ENCODE measurements at regions not wholly inside any gene's neighbourhood (a gene's known extent, or its start where the extent isn't known, plus 50 kb on each side); places are given as distances from the start of the nearest gene placed in this dataset.
"Not testable (repeated sequence)": the region's sequence is repeated elsewhere in the genome, so short reads cannot be mapped to it uniquely, and the experiment has no call there.

- DNase-seq: not testable (repeated sequence)
Measured at GRCh38 chr4:131738991-131739390, 1410.1 kb upstream of the PCDH10 start.

- DNase-seq: not testable (repeated sequence)
Measured at GRCh38 chr4:131741836-131742235, 1407.3 kb upstream of the PCDH10 start.

- not testable (repeated sequence) for DNase-seq
Measured at GRCh38 chr4:131742536-131743205, 1406.4 kb upstream of the PCDH10 start.

GRCh38 chr4:131743348-131743747 lies 1405.7 kb upstream of the PCDH10 start:
- not testable (repeated sequence) for DNase-seq

- DNase-seq: not testable (repeated sequence)
Measured at GRCh38 chr4:131747203-131747602, 1401.9 kb upstream of the PCDH10 start.

- DNase-seq: not testable (repeated sequence)
Measured at GRCh38 chr4:131749224-131749623, 1399.9 kb upstream of the PCDH10 start.

- not testable (repeated sequence) for DNase-seq
Measured at GRCh38 chr4:131750006-131750405, 1399.1 kb upstream of the PCDH10 start.

- not testable (repeated sequence) for DNase-seq
Measured at GRCh38 chr4:131750469-131750868, 1398.6 kb upstream of the PCDH10 start.

GRCh38 chr4:131762234-131762633 lies 1386.9 kb upstream of the PCDH10 start:
- DNase-seq: not testable (repeated sequence)

GRCh38 chr4:131764730-131765129 lies 1384.4 kb upstream of the PCDH10 start:
- no peak for DNase-seq

GRCh38 chr4:131774382-131774781 lies 1374.7 kb upstream of the PCDH10 start:
- DNase-seq: not testable (repeated sequence)

GRCh38 chr4:131810565-131810964 lies 1338.5 kb upstream of the PCDH10 start:
- DNase-seq: not testable (repeated sequence)
